HG02981 (cell line): ENCODE measurements at regions not wholly inside any gene's neighbourhood (a gene's known extent, or its start where the extent isn't known, plus 50 kb on each side); places are given as distances from the start of the nearest gene placed in this dataset.

Source experiments
- ATAC-seq: cut with Tn5 transposase; IDR thresholded peaks from one replicate; pipeline ENCODE4 v1.9.1; 2021; ENCODE audit warnings: mild to moderate bottlenecking, moderate library complexity; ENCODE audit not compliant: unreplicated experiment

GRCh38 chr4:147401221-147401620 is 79.7 kb upstream of the EDNRA start:
- no peak for ATAC-seq

- ATAC-seq, result no peak
These were observed 73.4 kb upstream of the EDNRA start for GRCh38 chr4:147407261-147408045.

GRCh38 chr4:147408189-147408588 is 72.7 kb upstream of the EDNRA start:
- no peak for ATAC-seq

GRCh38 chr4:147409350-147409749 is 71.5 kb upstream of the EDNRA start:
- ATAC-seq, result no peak

DNA sequence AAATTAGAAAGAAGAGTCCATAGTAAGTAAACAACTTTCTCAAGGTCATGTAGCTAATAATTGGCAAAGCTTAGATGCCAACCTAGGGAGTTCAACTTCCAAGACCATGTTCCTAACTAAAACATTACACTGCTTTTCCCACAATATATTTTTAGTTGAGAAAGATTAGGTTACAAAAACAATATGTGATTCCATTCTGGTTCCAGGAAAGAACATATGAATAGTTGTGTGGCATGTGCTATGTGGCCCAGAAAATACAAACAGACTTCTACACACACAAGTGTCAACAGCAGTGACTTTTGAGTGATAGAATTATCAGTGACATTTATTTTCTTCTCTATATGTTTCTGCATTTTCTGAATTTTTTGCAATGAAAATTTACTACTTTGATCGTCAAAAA is 62.7 kb upstream of the EDNRA start:
- ATAC-seq, result no peak

GRCh38 chr4:147421456-147421855 is 59.4 kb upstream of the EDNRA start:
- no peak for ATAC-seq

DNA sequence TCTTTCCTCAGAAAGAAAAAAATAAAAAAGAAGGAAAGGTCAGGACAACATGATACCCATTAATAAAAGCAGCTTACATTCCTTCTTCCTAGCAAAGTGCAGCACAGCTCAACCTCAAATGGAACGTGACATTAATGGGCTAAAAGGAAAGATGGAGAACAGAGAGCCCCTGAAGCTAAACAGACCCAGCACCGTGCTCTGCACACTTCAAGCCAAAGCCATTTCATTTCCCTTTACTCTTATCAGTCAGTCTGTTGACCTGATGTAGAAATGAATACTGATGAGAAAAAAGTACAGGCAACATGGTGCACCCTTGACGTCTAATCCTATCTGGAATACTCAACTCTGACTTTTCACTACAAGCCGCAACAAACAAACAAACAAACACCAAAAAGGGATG is 57.7 kb upstream of the EDNRA start:
- ATAC-seq, result no peak

DNA sequence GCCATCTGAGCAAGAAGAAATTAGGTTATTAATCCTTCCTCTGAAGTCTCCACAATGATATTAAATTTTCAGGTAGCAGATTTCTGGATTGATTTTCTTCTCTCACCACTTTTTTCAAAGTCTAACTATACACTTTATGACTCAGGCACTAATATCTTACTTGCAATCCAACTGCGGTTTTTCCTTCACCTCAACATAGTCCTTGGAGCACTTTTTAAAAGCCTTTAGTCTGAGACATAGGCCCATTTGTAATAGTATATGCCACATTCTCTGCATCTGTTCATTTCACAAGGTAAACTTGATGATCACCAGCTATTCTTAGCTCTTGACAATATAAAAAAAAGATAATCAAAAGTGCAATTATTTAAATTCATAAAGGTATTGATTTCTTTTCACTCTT is 55.9 kb upstream of the EDNRA start:
- ATAC-seq, result no peak

DNA sequence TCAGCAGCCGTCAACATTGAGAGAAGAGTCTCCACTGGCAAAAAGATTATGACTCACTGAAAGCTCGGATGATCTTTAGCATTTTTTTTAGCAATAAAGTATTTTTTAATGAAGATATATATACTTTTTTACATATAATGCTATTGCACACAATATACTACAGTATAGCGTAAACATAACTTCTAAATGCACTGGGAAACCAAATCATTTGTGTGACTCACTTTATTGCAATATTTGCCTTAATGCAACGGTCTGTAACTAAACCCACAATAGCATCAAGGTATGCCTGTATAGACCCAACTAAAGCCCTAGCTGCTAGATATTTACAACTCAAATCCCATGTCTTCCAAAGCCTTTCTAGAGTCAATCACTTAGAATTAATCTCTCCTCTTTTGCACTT is 52.3 kb upstream of the EDNRA start:
- no peak for ATAC-seq

GRCh38 chr4:147430111-147430510 is 50.8 kb upstream of the EDNRA start:
- ATAC-seq, result no peak
